C4-2B (cell line): ENCODE measurements at regions not wholly inside any gene's neighbourhood (a gene's known extent, or its start where the extent isn't known, plus 50 kb on each side); places are given as distances from the start of the nearest gene placed in this dataset.

Source experiments
- CTCF ChIP-seq: fragments of 450-650 bp; conservative IDR thresholded peaks from 2 replicates; pipeline ENCODE4 v1.5.1; 2017; ENCODE audit warnings: mild to moderate bottlenecking
- ZFX ChIP-seq: fragments of 450-650 bp; IDR thresholded peaks from 2 replicates; pipeline ENCODE4 v1.6.1; 2017

- TF ChIP-seq CTCF (no peak), ZFX (no peak)
These were observed 817.5 kb upstream of the SLC10A2 start for GRCh38 chr13:103883698-103884097.
